H1 (cell line): ENCODE measurements at regions not wholly inside any gene's neighbourhood (a gene's known extent, or its start where the extent isn't known, plus 50 kb on each side); places are given as distances from the start of the nearest gene placed in this dataset.

Source experiments
- ASH2L ChIP-seq: fragments of 200-600, 300-600 bp; sonication (generic); IDR thresholded peaks from one replicate; pipeline ENCODE4 v1.7.1; 2017; ENCODE audit warnings: low read length
- HDAC2 ChIP-seq, 2 experiments: fragments of 300-600 bp in 1 of 2; sonication (generic) in 1 of 2; IDR thresholded peaks; 2 replicates each; pipeline ENCODE4 v1.6.1; 2011 to 2012; ENCODE audit warnings: low read depth in 2 of 2, low read length in 2 of 2, mild to moderate bottlenecking in 2 of 2, moderate library complexity in 2 of 2, borderline replicate concordance in 1 of 2, inconsistent platforms in 1 of 2
- JUND ChIP-seq: IDR thresholded peaks from 2 replicates; pipeline ENCODE4 v1.6.1; 2011; ENCODE audit warnings: mild to moderate bottlenecking, improper control_type of control experiment, low read length
- MAX ChIP-seq: IDR thresholded peaks from 2 replicates; pipeline ENCODE4 v1.6.1; 2012; ENCODE audit warnings: inconsistent platforms
- NANOG ChIP-seq: IDR thresholded peaks from 2 replicates; pipeline ENCODE4 v1.6.1; 2011; ENCODE audit warnings: low read length, low read depth, mild to moderate bottlenecking, inconsistent platforms; ENCODE audit not compliant: insufficient read depth, poor library complexity, severe bottlenecking
- TAF7 ChIP-seq: optimal IDR thresholded peaks from 2 replicates; pipeline ENCODE3; 2011; ENCODE audit warnings: low read depth, mild to moderate bottlenecking, inconsistent platforms, low read length, moderate library complexity, borderline replicate concordance
- ZNF274 ChIP-seq: IDR thresholded peaks from 2 replicates; pipeline ENCODE4 v1.7.0; 2012; ENCODE audit warnings: low read length, borderline replicate concordance; ENCODE audit errors: extremely low read depth

GRCh38 chr3:31223278-31223677, 309.4 kb upstream of the STT3B start (continued):
- no peak for TF ChIP-seq NANOG
- TF ChIP-seq JUND = no peak
- TF ChIP-seq ASH2L = no peak
- TF ChIP-seq ZNF274 = no peak
- no peak for TF ChIP-seq MAX
- no peak for TF ChIP-seq HDAC2 (IDR thresholded peaks at IDR 0.05; ENCODE audit: borderline replicate concordance in 1 of 2, low read depth in 2 of 2, low read length in 2 of 2)
- TF ChIP-seq TAF7 = no peak
